ENCODE measurements at regions not wholly inside any gene's neighbourhood (a gene's known extent, or its start where the extent isn't known, plus 50 kb on each side); places are given as distances from the start of the nearest gene placed in this dataset.

DNA sequence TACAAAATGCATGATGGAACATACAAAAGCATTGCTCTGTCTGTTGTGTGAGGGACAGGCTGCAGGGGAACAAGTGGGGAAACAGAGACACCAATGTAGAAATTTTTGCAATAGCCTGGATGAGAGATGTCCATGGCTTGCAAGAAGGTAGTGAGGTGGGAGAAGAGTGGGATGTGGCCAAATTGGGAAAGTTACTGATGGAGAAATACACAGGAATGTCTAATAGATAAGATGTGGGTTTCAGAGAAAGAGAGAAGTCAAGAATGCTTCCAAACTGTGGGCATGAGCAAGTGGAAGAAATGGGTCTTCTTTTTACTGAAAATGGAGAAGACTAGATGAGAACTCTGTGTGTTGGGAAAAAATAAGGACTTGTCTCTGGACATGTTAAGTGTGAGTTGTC, 592.7 kb downstream of the TNS3 start:
- TF ChIP-seq, protein P1, sequence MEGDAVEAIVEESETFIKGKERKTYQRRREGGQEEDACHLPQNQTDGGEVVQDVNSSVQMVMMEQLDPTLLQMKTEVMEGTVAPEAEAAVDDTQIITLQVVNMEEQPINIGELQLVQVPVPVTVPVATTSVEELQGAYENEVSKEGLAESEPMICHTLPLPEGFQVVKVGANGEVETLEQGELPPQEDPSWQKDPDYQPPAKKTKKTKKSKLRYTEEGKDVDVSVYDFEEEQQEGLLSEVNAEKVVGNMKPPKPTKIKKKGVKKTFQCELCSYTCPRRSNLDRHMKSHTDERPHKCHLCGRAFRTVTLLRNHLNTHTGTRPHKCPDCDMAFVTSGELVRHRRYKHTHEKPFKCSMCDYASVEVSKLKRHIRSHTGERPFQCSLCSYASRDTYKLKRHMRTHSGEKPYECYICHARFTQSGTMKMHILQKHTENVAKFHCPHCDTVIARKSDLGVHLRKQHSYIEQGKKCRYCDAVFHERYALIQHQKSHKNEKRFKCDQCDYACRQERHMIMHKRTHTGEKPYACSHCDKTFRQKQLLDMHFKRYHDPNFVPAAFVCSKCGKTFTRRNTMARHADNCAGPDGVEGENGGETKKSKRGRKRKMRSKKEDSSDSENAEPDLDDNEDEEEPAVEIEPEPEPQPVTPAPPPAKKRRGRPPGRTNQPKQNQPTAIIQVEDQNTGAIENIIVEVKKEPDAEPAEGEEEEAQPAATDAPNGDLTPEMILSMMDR (IDR thresholded peaks at IDR 0.05), result no peak
- TF ChIP-seq POLR2A (IDR thresholded peaks at IDR 0.05), result no peak
